MM.1S (cell line): ENCODE measurements at regions not wholly inside any gene's neighbourhood (a gene's known extent, or its start where the extent isn't known, plus 50 kb on each side); places are given as distances from the start of the nearest gene placed in this dataset.

Experiments
- DNase-seq: peaks from one replicate; pipeline ENCODE4 v3.0.0-alpha.2; 2015
- H2AFZ ChIP-seq: fragments of 300-600 bp; sonication (generic); 2 replicates; pipeline ENCODE4 v1.6.0; 2016; ENCODE audit warnings: antibody characterized with exemption, low read length
- H3F3A ChIP-seq: fragments of 300-600 bp; sonication (generic); 2 replicates; pipeline ENCODE4 v1.6.1; 2016; ENCODE audit warnings: mild to moderate bottlenecking, antibody characterized with exemption, low read length, moderate library complexity, mixed read lengths; ENCODE audit not compliant: insufficient read depth
- H3K27ac ChIP-seq: fragments of 300-600 bp; sonication (generic); 2 replicates; pipeline ENCODE4 v1.5.1; 2016; ENCODE audit warnings: mild to moderate bottlenecking, low read length
- H3K27me3 ChIP-seq: fragments of 300-600 bp; sonication (generic); replicated peaks from 2 replicates; pipeline ENCODE4 v1.6.0; 2016; ENCODE audit warnings: low read length; ENCODE audit not compliant: insufficient read depth
- H3K36me3 ChIP-seq: fragments of 300-600 bp; sonication (generic); replicated peaks from 2 replicates; pipeline ENCODE4 v1.6.1; 2016; ENCODE audit warnings: mild to moderate bottlenecking, low read length, mixed read lengths; ENCODE audit not compliant: insufficient read depth
- H3K4me1 ChIP-seq: fragments of 300-600 bp; sonication (generic); 2 replicates; pipeline ENCODE4 v1.6.1; 2016; ENCODE audit warnings: low read length, mixed read lengths
- H3K4me2 ChIP-seq: fragments of 300-600 bp; sonication (generic); 2 replicates; pipeline ENCODE4 v1.6.0; 2016; ENCODE audit warnings: low read depth, low read length
- H3K4me3 ChIP-seq: fragments of 300-600 bp; sonication (generic); 2 replicates; pipeline ENCODE4 v1.5.1; 2016; ENCODE audit warnings: low read length, mixed read lengths
- H3K79me2 ChIP-seq: fragments of 300-600 bp; sonication (generic); 2 replicates; pipeline ENCODE4 v1.6.1; 2016; ENCODE audit warnings: mixed run types, low read length, mixed read lengths
- H3K9ac ChIP-seq: fragments of 300-600 bp; sonication (generic); 2 replicates; pipeline ENCODE4 v1.6.1; 2016; ENCODE audit warnings: low read length, mixed read lengths
- H3K9me2 ChIP-seq: fragments of 300-600 bp; sonication (generic); replicated peaks from 2 replicates; pipeline ENCODE4 v1.6.1; 2016; ENCODE audit warnings: mild to moderate bottlenecking, low read length, mixed read lengths; ENCODE audit not compliant: insufficient read depth
- H3K9me3 ChIP-seq: fragments of 300-600 bp; sonication (generic); replicated peaks from 2 replicates; pipeline ENCODE4 v1.6.1; 2016; ENCODE audit warnings: mild to moderate bottlenecking, low read length, mixed read lengths; ENCODE audit not compliant: insufficient read depth
- H4K20me1 ChIP-seq: fragments of 300-600 bp; sonication (generic); 2 replicates; pipeline ENCODE4 v1.6.1; 2016; ENCODE audit warnings: mild to moderate bottlenecking, low read length, moderate library complexity, mixed read lengths; ENCODE audit not compliant: insufficient read depth
- EZH2 ChIP-seq: fragments of 300-600 bp; sonication (generic); optimal IDR thresholded peaks from 2 replicates; pipeline ENCODE3; 2017; ENCODE audit warnings: low read depth, mild to moderate bottlenecking, antibody characterized with exemption, low read length, mixed read lengths
- EZH2phosphoT487 ChIP-seq: fragments of 300-600 bp; sonication (generic); IDR thresholded peaks from 2 replicates; pipeline ENCODE4 v1.6.1; 2018; ENCODE audit warnings: antibody characterized with exemption, low read length
- TF ChIP-seq, protein P1 (sequence below): fragments of 300-600 bp; sonication (generic); IDR thresholded peaks from 2 replicates; pipeline ENCODE4 v1.5.1; 2016; ENCODE audit warnings: antibody characterized with exemption, low read length, mixed read lengths

DNA sequence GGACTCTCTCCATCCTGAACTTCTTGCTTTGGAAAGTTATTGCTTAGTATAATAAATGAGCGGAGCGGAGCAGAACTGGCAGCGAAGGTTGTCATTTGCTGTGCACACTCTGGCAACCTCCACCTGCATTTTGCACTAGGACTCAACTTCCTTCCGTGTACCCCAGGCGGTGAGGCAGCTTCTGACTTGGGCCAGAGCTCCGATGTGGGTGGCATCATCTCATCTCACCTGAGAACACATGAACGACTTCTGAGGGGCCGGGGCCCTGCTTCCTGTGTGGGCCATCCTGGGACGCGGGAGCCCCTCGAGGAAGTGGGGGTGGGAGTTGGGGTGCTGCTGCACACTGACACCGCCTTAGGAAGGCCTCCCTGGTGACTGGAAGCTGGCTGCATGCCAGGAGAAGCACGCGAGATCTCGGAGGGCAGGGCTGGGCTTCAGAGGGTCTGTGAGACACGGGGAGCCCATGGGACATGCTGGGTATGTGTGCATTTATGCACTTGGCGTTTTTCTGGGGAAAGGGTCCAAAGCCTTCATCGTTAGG, 56.5 kb upstream of the COL5A1 start:
- H3K9me3 ChIP-seq, result no peaks in the 10 kb centered on the region
- no peak overlapping the region for H3K4me2 ChIP-seq
- no peaks in the 10 kb centered on the region for H3F3A ChIP-seq
- H3K36me3 ChIP-seq, result no peaks in the 10 kb centered on the region
- H3K27ac ChIP-seq, result no peak overlapping the region
- H3K4me1 ChIP-seq, result no peaks in the 10 kb centered on the region
- H3K9ac ChIP-seq, result no peak overlapping the region
- no peak overlapping the region for H3K4me3 ChIP-seq
- H3K9me2 ChIP-seq, result no peaks in the 10 kb centered on the region
- DNase-seq, result no peak
- H2AFZ ChIP-seq, result no peak overlapping the region
- no peaks in the 10 kb centered on the region for H4K20me1 ChIP-seq
- TF ChIP-seq EZH2phosphoT487 (no peak), EZH2 (no peak)
- TF ChIP-seq, protein P1, sequence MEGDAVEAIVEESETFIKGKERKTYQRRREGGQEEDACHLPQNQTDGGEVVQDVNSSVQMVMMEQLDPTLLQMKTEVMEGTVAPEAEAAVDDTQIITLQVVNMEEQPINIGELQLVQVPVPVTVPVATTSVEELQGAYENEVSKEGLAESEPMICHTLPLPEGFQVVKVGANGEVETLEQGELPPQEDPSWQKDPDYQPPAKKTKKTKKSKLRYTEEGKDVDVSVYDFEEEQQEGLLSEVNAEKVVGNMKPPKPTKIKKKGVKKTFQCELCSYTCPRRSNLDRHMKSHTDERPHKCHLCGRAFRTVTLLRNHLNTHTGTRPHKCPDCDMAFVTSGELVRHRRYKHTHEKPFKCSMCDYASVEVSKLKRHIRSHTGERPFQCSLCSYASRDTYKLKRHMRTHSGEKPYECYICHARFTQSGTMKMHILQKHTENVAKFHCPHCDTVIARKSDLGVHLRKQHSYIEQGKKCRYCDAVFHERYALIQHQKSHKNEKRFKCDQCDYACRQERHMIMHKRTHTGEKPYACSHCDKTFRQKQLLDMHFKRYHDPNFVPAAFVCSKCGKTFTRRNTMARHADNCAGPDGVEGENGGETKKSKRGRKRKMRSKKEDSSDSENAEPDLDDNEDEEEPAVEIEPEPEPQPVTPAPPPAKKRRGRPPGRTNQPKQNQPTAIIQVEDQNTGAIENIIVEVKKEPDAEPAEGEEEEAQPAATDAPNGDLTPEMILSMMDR, result no peak
- no peaks in the 10 kb centered on the region for H3K79me2 ChIP-seq
- peaks cover 67% of the 10 kb centered on the region for H3K27me3 ChIP-seq

DNA sequence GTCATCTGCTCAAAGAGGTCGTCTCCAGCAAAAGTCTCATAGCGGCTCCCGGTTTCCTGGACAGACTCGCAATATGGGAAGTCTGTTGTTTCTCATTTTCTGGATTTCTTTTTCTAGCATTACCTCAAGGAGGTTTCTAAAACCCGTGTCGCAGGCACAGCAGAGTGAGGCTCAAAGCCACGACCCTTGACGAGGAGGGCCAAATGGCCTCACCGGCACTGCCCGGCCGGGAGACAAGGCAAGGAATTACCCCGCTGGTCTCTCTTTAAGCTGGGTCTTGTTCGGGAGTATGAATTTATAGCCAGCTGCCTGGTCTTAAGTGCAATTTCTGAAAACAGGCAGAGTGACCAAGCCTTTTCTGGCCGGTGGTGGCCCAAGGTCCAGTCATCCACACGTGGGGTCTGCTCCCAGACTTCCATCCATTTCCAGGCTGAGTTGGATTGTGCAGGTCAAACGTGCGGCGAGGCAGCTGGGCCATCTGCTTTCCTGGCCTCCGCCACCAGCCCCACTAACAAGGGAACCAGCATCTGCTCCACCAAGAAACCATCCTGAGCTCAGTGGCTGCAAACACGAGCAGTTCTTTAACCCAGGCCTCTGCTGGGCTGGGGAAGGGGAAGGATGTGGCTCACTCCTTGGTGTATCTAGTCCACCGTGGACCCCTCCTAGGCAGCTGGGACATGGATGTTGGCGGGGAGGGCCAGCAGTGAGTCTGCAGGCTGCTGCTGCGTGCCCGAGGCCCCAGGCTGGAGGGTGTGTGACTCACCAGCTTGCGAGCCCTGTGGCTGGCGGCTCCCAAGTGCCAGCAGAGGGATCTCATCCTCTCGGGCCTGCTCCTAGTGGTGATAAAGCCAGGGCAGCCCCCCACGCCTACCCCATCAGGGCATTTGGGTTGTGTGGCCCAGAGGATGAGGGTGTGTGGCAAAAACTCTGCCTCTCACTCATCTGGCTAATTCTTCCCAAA, 55.6 kb upstream of the COL5A1 start:
- no peak overlapping the region for H2AFZ ChIP-seq
- no peaks in the 10 kb centered on the region for H3K9me3 ChIP-seq
- no peak overlapping the region for H3K4me2 ChIP-seq
- DNase-seq, result no peak
- no peaks in the 10 kb centered on the region for H4K20me1 ChIP-seq
- no peak overlapping the region for H3K4me3 ChIP-seq
- peaks cover 65% of the 10 kb centered on the region for H3K27me3 ChIP-seq
- H3F3A ChIP-seq, result no peaks in the 10 kb centered on the region
- no peaks in the 10 kb centered on the region for H3K36me3 ChIP-seq
- no peaks in the 10 kb centered on the region for H3K9me2 ChIP-seq
- H3K9ac ChIP-seq, result no peak overlapping the region
- no peak for TF ChIP-seq EZH2phosphoT487
- TF ChIP-seq EZH2, result no peak
- TF ChIP-seq, protein P1, result no peak
- H3K4me1 ChIP-seq, result no peaks in the 10 kb centered on the region
- no peak overlapping the region for H3K27ac ChIP-seq
- H3K79me2 ChIP-seq, result no peaks in the 10 kb centered on the region

DNA sequence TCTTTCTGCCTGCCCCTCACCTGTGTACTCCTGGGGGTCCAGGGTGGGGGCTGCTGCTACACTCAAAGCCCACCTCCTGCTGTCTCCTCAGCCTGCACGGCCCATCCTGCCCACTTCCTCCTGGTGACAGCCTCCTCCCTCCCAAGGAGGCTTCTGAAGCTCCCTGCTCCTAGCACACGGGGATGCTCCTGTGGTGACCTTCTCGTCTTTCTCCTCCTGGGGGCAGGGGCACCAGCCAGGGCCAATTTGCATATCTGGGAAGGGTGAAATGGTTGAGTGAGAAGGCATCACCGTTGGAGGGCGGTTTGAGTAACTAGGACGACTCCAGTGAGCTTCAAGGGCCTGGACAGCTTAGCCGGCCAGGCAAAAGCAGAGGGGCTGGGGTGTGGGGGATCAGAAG, 51.9 kb upstream of the COL5A1 start:
- Histone ChIP-seq H4K20me1 (no peaks in the 10 kb centered on the region), H3F3A (no peaks in the 10 kb centered on the region), H3K79me2 (no peaks in the 10 kb centered on the region), H3K36me3 (no peaks in the 10 kb centered on the region), H3K9me2 (no peaks in the 10 kb centered on the region), H3K4me1 (no peaks in the 10 kb centered on the region), H3K4me2 (no peak overlapping the region), H3K27ac (no peak overlapping the region), H3K9me3 (no peaks in the 10 kb centered on the region), H3K4me3 (no peak overlapping the region), H3K27me3 (peaks cover 67% of the 10 kb centered on the region), H3K9ac (no peak overlapping the region), H2AFZ (no peak overlapping the region)
- no peak for DNase-seq
- TF ChIP-seq EZH2 (no peak), EZH2phosphoT487 (no peak)
- TF ChIP-seq, protein P1, result no peak
